Mesenteric fat pad (tissue), 1 donor: ENCODE measurements at regions not wholly inside any gene's neighbourhood (a gene's known extent, or its start where the extent isn't known, plus 50 kb on each side); places are given as distances from the start of the nearest gene placed in this dataset.
"Not testable (repeated sequence)": the region's sequence is repeated elsewhere in the genome, so short reads cannot be mapped to it uniquely, and the experiment has no call there.

Experiments used
- DNase-seq: peaks from one replicate; pipeline ENCODE4 v3.0.0-alpha.2; 2020; ENCODE audit warnings: low spot score
- donor health status: DM: yes; HTN: yes; CAD: no.

DNA sequence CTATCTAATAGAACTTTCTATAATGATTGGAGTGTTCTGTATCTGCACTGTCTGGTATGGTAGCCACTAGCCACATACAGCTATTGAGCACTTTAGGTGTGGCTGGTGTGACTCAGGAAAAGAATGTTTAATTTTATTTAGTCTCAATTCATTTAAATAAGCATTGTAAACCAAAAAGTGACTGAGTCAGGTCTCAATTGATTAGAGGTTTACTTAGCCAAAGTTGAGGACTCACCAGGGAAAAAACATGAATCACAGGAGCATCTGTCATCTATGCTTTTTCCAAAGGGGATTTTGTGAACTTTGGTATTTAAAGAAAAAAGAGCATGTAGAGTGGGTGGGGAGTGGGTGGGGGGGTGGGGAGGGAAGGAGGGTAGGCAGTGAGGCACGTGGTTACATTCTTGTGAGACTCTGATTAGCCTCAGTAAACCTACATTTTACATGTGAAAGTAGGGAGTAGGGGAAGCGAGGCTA lies 473.1 kb downstream of the ATP23 start:
- no peak for DNase-seq

GRCh38 chr12:58415716-58416115 lies 474.3 kb downstream of the ATP23 start:
- no peak for DNase-seq

DNA sequence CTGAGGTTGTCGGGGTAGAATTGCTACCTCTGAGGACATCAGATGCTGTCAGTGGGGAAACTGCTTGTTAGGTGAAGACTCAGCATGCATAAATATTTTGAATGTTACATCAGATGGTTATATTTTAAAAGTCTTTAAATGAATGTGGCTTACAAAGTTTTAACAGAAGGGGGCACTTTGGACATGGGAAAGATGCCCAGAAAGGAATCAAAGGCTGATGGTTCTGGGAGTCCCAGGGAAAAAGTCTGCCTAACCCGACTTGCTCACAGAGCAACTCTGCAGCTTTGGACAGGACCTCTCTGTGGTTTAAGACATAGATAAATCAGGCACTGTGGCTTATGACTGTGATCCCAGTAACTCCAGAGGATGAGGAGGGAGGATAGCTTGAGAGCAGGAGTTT lies 474.9 kb downstream of the ATP23 start:
- DNase-seq: no peak

DNA sequence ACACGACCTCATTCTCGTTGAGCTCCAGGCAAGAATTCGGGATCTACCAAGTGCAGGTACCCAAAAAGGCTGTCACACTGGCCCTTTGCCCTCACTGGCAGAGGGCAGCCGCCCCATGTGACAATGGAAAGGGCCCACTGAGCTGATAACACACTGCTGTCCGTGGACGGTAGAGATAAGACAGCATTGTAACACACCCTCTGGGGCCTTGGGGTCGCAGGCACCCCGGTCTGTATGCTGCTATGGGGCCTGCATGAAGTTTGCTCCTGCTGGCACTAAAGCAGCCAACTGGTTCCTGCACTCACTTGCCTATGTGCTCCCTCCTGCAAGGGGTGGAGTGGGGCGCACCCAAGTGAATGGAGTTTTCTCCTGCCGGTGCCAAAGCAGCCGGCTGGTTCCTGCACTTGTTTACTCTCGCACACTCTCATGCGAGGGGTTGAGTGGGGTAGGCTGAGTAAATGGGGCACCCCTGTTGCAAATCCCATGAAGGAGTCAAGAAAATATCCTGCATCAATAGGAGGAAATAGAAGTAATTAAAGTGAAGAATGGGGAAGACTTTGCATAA lies 477.9 kb downstream of the ATP23 start:
- no peak for DNase-seq

- DNase-seq: no peak
Measured at GRCh38 chr12:58419905-58420304, 478.5 kb downstream of the ATP23 start.

DNA sequence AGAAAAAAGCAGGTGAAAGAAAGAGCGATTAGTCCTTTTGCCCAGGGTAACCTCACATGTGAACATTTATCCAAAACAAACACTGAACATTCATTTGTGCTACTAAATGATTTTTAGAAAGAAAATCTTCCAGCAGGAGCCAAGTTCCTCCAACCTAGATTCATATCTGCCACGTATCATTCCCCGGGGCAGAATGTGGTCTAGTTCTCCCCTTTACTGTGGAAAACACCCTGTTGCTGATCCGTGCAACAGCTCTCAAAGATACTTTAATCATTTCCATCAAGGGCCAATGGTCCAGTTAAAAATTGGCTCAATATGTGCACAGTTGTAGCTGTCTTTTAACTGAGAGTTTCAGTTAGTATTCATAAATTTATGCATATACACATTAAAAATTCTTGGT lies 479.1 kb downstream of the ATP23 start:
- DNase-seq: no peak

GRCh38 chr12:58421990-58422389 lies 480.6 kb downstream of the ATP23 start:
- DNase-seq: no peak

- DNase-seq: no peak
Measured at GRCh38 chr12:58424735-58425392, 483.5 kb downstream of the ATP23 start.

GRCh38 chr12:58425481-58426392 lies 484.4 kb downstream of the ATP23 start:
- DNase-seq: no peak

- not testable (repeated sequence) for DNase-seq
Measured at GRCh38 chr12:58426437-58426836, 485.1 kb downstream of the ATP23 start.

- DNase-seq: no peak
Measured at GRCh38 chr12:58433959-58434358, 486.3 kb downstream of the LRIG3 start.

DNA sequence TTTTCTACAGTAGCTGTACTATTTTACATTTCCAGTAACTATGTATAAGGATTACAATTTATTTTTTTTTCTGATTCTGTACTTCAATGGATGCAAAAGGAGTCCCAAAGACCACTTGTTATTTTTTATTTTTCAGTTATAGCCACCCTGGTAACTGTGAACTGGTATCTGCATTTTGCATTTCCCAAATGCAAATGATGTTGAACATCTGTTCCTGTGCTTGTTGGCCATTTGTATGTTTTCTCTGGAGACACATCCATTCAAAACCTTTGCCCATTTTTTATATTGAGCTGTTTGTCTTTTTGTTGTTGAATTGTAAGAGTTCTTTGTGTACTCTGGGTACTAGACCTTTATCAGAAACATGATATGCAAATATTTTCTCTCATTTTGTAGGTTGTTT lies 485.6 kb downstream of the LRIG3 start:
- DNase-seq: no peak

- no peak for DNase-seq
Measured at GRCh38 chr12:58435647-58436046, 484.7 kb downstream of the LRIG3 start.

DNA sequence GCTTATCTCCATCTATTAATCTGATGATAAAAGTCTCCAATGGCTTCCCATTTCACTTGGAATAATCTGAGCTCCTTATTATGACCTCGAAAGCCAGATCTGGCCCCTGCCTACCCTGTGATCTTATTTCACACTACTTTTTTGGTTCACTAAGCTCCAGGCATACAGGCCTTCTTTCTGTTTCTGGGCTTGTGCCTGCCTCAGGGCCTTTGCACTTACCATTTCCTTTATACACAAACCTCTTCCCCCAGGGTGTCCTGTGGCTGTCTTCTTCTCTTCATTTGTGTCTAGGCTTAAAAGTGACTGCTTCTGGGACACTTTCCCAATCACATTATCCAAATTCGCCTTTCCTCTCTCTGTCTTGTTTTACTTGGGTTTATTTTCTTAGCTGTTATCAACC lies 478.8 kb downstream of the LRIG3 start:
- DNase-seq: no peak

GRCh38 chr12:58443273-58443980 lies 476.9 kb downstream of the LRIG3 start:
- DNase-seq: no peak

- DNase-seq: no peak
Measured at GRCh38 chr12:58443981-58444371, 476.3 kb downstream of the LRIG3 start.

- DNase-seq: no peak
Measured at GRCh38 chr12:58450868-58451482, 469.3 kb downstream of the LRIG3 start.

DNA sequence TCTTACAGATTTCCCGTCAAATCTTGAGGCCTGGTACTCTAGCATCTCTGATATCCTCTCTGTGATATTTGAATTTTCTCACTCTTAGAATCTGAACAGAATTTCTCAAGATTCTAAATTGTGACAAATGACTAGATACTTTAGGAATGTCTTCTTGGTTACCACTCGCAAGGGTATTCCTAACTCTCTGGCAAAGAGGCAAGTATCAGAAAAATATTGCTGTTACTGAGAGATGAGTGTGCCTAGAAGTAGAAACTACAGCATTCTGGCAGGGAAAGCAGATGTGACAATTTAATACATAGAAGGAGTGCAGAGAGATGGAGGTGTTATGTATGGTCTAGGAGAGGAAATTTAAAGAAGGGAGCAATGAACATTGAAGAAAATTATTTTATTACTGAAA lies 467.8 kb downstream of the LRIG3 start:
- DNase-seq: no peak

- DNase-seq: no peak
Measured at GRCh38 chr12:58453306-58453705, 467.0 kb downstream of the LRIG3 start.

DNA sequence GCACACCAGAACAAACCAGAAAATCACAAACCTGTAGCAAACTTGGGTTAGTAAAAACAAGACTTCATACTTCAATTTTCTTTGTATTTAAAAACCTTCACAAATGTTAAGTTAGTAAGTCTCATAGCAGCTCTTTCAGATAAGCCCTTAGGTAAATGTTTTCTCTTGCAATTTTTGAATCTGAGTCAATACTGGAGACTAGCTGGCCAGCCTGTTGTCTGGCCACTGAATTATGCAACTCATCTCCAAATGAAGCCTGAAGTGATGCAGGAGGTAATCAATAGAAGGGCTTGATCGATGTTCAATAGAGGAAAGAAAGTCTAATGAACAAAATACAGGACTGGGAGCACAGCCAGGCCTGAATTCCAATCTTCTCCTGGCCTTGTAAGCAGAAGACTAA lies 465.2 kb downstream of the LRIG3 start:
- DNase-seq: no peak

DNA sequence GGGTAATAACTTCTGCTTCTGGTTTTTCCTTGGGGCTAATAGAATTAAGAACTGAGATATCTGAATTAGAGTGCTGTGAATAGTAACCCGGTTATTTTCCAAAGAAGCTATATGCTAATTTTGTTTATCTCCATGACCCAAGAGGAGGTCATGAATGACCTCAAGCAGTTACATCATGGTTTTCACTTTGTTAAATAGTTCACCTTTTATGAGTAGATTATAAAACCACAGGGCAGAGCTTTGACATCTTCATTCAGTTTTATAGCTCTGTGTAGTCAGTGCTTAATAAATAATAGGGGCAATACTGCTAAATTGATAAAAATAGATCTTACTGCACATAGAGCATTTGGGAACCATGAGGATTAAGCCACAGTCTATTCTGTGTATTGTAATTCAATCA lies 462.2 kb downstream of the LRIG3 start:
- no peak for DNase-seq
